ENCODE measurements at regions not wholly inside any gene's neighbourhood (a gene's known extent, or its start where the extent isn't known, plus 50 kb on each side); places are given as distances from the start of the nearest gene placed in this dataset.

DNA sequence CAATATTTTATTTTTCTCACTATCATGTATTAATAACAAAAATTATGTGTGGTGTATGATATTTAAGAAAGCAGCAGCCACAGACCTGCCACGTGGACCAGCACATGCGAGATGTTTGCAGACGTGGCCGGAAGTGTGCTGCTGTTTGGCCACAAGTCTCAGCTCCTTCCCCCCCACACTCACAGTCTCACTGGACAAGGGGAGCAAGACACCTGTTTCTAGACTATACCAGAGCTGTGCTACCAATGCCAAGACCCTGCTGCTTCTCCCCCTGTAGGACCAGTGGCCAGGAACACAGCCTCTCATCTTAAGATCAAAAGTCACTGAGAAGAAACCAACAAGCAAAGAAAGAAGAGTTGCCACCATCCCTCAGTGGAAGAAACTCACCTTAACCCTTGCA lies 258.9 kb upstream of the PPP2R2D start:
- H3K23ac ChIP-seq (ENCODE audit: low read length in 2 of 2) = no peak overlapping the region
- H2BK15ac ChIP-seq (ENCODE audit: low read depth, poor library complexity, severe bottlenecking) = no peak overlapping the region
- H3K4ac ChIP-seq (ENCODE audit: low read depth in 1 of 2, low read length in 2 of 2) = no peak overlapping the region
- no peak overlapping the region for H3K4me2 ChIP-seq (ENCODE audit: low read length, poor library complexity, severe bottlenecking)
- no peak overlapping the region for H4K91ac ChIP-seq (ENCODE audit: low read length)
- no peak overlapping the region for H2AFZ ChIP-seq (ENCODE audit: low read depth, low read length)
- no peaks in the 10 kb centered on the region for H3K79me1 ChIP-seq (replicated peaks; ENCODE audit: low read length, poor library complexity, severe bottlenecking)
- no peaks in the 10 kb centered on the region for H3K27me3 ChIP-seq (ENCODE audit: control insufficient read depth in 1 of 2, insufficient read depth in 1 of 2, low read length in 2 of 2)
- H3K4me3 ChIP-seq (ENCODE audit: insufficient read depth in 1 of 2, low read depth in 1 of 2, low read length in 2 of 2) = no peak overlapping the region
- no peaks in the 10 kb centered on the region for H3K36me3 ChIP-seq (ENCODE audit: control insufficient read depth in 1 of 2, insufficient read depth in 2 of 2, low read depth in 1 of 2, low read length in 2 of 2)
- H2BK120ac ChIP-seq (ENCODE audit: low read depth, low read length) = no peak overlapping the region
- H2BK12ac ChIP-seq (ENCODE audit: low read length in 2 of 2) = no peak overlapping the region
- no peak overlapping the region for H3K14ac ChIP-seq (ENCODE audit: low read length in 2 of 2)
- H3K9ac ChIP-seq (ENCODE audit: low read length) = no peak overlapping the region
- 79% methylated on average over 4 of the region's 4 CpGs for WGBS
- H3K27ac ChIP-seq (ENCODE audit: low read length, poor library complexity, severe bottlenecking) = no peak overlapping the region
- peaks cover 5% of the 10 kb centered on the region for H3K9me3 ChIP-seq (ENCODE audit: control insufficient read depth, low read length)
- no peak overlapping the region for H3K18ac ChIP-seq (ENCODE audit: low read depth in 1 of 2, low read length in 2 of 2)
- H4K8ac ChIP-seq (ENCODE audit: low read length) = no peak overlapping the region
- no peak for DNase-seq
- H2AK5ac ChIP-seq (ENCODE audit: low read length, severe bottlenecking) = no peak overlapping the region
- H2BK5ac ChIP-seq (ENCODE audit: low read depth, low read length, poor library complexity, severe bottlenecking) = no peak overlapping the region
- H3K4me1 ChIP-seq (ENCODE audit: control insufficient read depth, insufficient read depth, low read depth, low read length) = no peaks in the 10 kb centered on the region

DNA sequence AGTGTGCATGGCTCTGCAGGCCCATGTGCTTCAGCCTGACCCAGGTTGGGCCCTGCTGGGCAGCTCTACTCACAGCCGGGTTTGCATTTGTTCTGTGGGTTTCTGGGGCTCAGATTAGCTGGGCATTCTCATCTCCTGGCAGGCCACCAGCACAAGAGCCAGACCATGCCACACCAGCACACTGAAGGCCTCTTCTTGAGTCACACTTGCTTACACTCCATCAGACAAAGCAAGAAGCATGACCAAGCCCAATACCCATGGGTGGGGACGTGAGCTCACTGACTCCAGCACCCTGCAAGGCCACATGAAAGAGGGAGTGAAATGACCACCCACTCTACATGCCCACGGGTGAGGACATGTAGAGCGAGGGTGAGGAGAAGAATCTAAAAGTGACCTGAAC lies 257.8 kb upstream of the PPP2R2D start:
- Histone ChIP-seq H3K9me3 (ENCODE audit: control insufficient read depth, low read length) (peaks cover 5% of the 10 kb centered on the region), H3K18ac (ENCODE audit: low read depth in 1 of 2, low read length in 2 of 2) (no peak overlapping the region)
- 93% methylated on average over 3 of the region's 4 CpGs for WGBS

GRCh38 chr10:131644289-131644688 lies 256.5 kb upstream of the PPP2R2D start:
- Histone ChIP-seq H2AK5ac (ENCODE audit: low read length, severe bottlenecking) (no peak overlapping the region), H3K9me3 (ENCODE audit: control insufficient read depth, low read length) (peaks cover 5% of the 10 kb centered on the region), H4K91ac (ENCODE audit: low read length) (no peak overlapping the region), H3K18ac (ENCODE audit: low read depth in 1 of 2, low read length in 2 of 2) (no peak overlapping the region), H2BK120ac (ENCODE audit: low read depth, low read length) (no peak overlapping the region), H3K79me1 (replicated peaks; ENCODE audit: low read length, poor library complexity, severe bottlenecking) (no peaks in the 10 kb centered on the region), H3K4me3 (ENCODE audit: insufficient read depth in 1 of 2, low read depth in 1 of 2, low read length in 2 of 2) (peak overlapping the region in 1 of 2 experiments; percentile 62), H2BK12ac (ENCODE audit: low read length in 2 of 2) (no peak overlapping the region), H3K36me3 (ENCODE audit: control insufficient read depth in 1 of 2, insufficient read depth in 2 of 2, low read depth in 1 of 2, low read length in 2 of 2) (no peaks in the 10 kb centered on the region), H2AFZ (ENCODE audit: low read depth, low read length) (no peak overlapping the region), H3K4me1 (ENCODE audit: control insufficient read depth, insufficient read depth, low read depth, low read length) (no peaks in the 10 kb centered on the region), H2BK5ac (ENCODE audit: low read depth, low read length, poor library complexity, severe bottlenecking) (no peak overlapping the region), H3K27ac (ENCODE audit: low read length, poor library complexity, severe bottlenecking) (no peak overlapping the region), H3K23ac (ENCODE audit: low read length in 2 of 2) (no peak overlapping the region), H3K4me2 (ENCODE audit: low read length, poor library complexity, severe bottlenecking) (no peak overlapping the region), H4K8ac (ENCODE audit: low read length) (no peak overlapping the region), H3K14ac (ENCODE audit: low read length in 2 of 2) (no peak overlapping the region), H2BK15ac (ENCODE audit: low read depth, poor library complexity, severe bottlenecking) (no peak overlapping the region), H3K9ac (ENCODE audit: low read length) (no peak overlapping the region), H3K27me3 (ENCODE audit: control insufficient read depth in 1 of 2, insufficient read depth in 1 of 2, low read length in 2 of 2) (no peaks in the 10 kb centered on the region), H3K4ac (ENCODE audit: low read depth in 1 of 2, low read length in 2 of 2) (no peak overlapping the region)
- no peak for DNase-seq
- 79% methylated on average over 14 of the region's 14 CpGs for WGBS

More for the DNA sequence above, 257.8 kb upstream of the PPP2R2D start:
- no peak overlapping the region for H3K27ac ChIP-seq (ENCODE audit: low read length, poor library complexity, severe bottlenecking)
- H3K23ac ChIP-seq (ENCODE audit: low read length in 2 of 2) = no peak overlapping the region
- H3K4me3 ChIP-seq (ENCODE audit: insufficient read depth in 1 of 2, low read depth in 1 of 2, low read length in 2 of 2) = no peak overlapping the region
- H3K9ac ChIP-seq (ENCODE audit: low read length) = no peak overlapping the region
- H3K36me3 ChIP-seq (ENCODE audit: control insufficient read depth in 1 of 2, insufficient read depth in 2 of 2, low read depth in 1 of 2, low read length in 2 of 2) = no peaks in the 10 kb centered on the region
- no peak overlapping the region for H2BK15ac ChIP-seq (ENCODE audit: low read depth, poor library complexity, severe bottlenecking)
- H2BK5ac ChIP-seq (ENCODE audit: low read depth, low read length, poor library complexity, severe bottlenecking) = no peak overlapping the region
- H2AK5ac ChIP-seq (ENCODE audit: low read length, severe bottlenecking) = no peak overlapping the region
- H2BK120ac ChIP-seq (ENCODE audit: low read depth, low read length) = no peak overlapping the region
- no peak overlapping the region for H4K91ac ChIP-seq (ENCODE audit: low read length)
- H3K79me1 ChIP-seq (replicated peaks; ENCODE audit: low read length, poor library complexity, severe bottlenecking) = no peaks in the 10 kb centered on the region
- H3K4ac ChIP-seq (ENCODE audit: low read depth in 1 of 2, low read length in 2 of 2) = no peak overlapping the region
- no peak overlapping the region for H2AFZ ChIP-seq (ENCODE audit: low read depth, low read length)
- no peaks in the 10 kb centered on the region for H3K27me3 ChIP-seq (ENCODE audit: control insufficient read depth in 1 of 2, insufficient read depth in 1 of 2, low read length in 2 of 2)
- no peaks in the 10 kb centered on the region for H3K4me1 ChIP-seq (ENCODE audit: control insufficient read depth, insufficient read depth, low read depth, low read length)
- no peak overlapping the region for H3K4me2 ChIP-seq (ENCODE audit: low read length, poor library complexity, severe bottlenecking)
- H3K14ac ChIP-seq (ENCODE audit: low read length in 2 of 2) = no peak overlapping the region
- H2BK12ac ChIP-seq (ENCODE audit: low read length in 2 of 2) = no peak overlapping the region
- no peak overlapping the region for H4K8ac ChIP-seq (ENCODE audit: low read length)
- no peak for DNase-seq

DNA sequence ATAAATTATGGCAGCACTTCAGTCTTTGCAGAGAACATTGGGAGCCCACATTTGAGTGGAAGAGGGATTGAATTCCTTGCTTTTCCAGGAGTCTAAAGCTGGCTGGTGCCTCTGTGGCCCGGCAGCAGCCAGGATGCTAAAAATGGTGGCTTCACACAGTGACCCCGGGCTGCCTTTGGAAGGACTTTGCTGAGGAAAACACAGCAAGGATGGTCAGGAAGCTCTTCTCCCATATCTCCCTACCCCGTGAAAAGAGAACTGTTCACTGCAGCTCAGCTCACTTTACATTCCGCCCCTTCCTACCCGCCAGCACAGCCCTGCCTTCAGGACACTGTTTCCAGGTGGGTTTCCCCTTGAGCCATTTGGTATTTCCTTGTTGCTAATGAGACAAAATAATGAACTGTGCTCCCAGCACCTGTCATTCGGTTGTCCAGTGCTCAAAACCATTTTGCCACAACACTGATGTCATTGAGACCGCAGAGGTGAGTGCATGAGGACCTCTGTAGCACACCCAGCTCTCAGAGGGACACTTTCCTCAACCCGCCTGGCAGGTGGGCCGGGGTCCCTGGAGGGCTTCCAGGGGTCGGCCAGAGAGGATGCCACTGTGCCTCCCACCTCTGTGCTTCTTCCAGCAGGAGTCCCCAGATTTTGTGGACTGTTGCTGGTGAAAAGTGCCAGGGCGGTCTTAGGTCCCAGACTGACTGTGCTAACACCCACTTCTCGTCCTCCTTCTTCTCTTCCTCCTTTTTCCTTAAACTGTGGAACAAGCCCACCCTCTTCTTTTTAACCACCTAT lies 255.7 kb upstream of the PPP2R2D start:
- Histone ChIP-seq H3K4me3 (ENCODE audit: insufficient read depth in 1 of 2, low read depth in 1 of 2, low read length in 2 of 2) (no peak overlapping the region), H3K4me1 (ENCODE audit: control insufficient read depth, insufficient read depth, low read depth, low read length) (no peaks in the 10 kb centered on the region), H3K9ac (ENCODE audit: low read length) (no peak overlapping the region), H3K27me3 (ENCODE audit: control insufficient read depth in 1 of 2, insufficient read depth in 1 of 2, low read length in 2 of 2) (no peaks in the 10 kb centered on the region), H2BK12ac (ENCODE audit: low read length in 2 of 2) (no peak overlapping the region), H2AFZ (ENCODE audit: low read depth, low read length) (no peak overlapping the region), H3K14ac (ENCODE audit: low read length in 2 of 2) (no peak overlapping the region), H4K91ac (ENCODE audit: low read length) (no peak overlapping the region), H3K79me1 (replicated peaks; ENCODE audit: low read length, poor library complexity, severe bottlenecking) (no peaks in the 10 kb centered on the region), H2BK120ac (ENCODE audit: low read depth, low read length) (no peak overlapping the region), H3K9me3 (ENCODE audit: control insufficient read depth, low read length) (peaks cover 5% of the 10 kb centered on the region), H2BK5ac (ENCODE audit: low read depth, low read length, poor library complexity, severe bottlenecking) (no peak overlapping the region), H2BK15ac (ENCODE audit: low read depth, poor library complexity, severe bottlenecking) (no peak overlapping the region), H3K23ac (ENCODE audit: low read length in 2 of 2) (no peak overlapping the region), H3K4ac (ENCODE audit: low read depth in 1 of 2, low read length in 2 of 2) (no peak overlapping the region), H3K36me3 (ENCODE audit: control insufficient read depth in 1 of 2, insufficient read depth in 2 of 2, low read depth in 1 of 2, low read length in 2 of 2) (no peaks in the 10 kb centered on the region), H3K4me2 (ENCODE audit: low read length, poor library complexity, severe bottlenecking) (no peak overlapping the region), H3K18ac (ENCODE audit: low read depth in 1 of 2, low read length in 2 of 2) (no peak overlapping the region), H3K27ac (ENCODE audit: low read length, poor library complexity, severe bottlenecking) (no peak overlapping the region), H4K8ac (ENCODE audit: low read length) (no peak overlapping the region), H2AK5ac (ENCODE audit: low read length, severe bottlenecking) (no peak overlapping the region)
- no peak for DNase-seq
- 70% methylated on average over 12 of the region's 12 CpGs for WGBS
